Adrenal gland (tissue), 5 donors: ENCODE measurements at regions not wholly inside any gene's neighbourhood (a gene's known extent, or its start where the extent isn't known, plus 50 kb on each side); places are given as distances from the start of the nearest gene placed in this dataset.

Experiments used
- CTCF ChIP-seq, 6 experiments: fragments of 450-650 bp in 4 of 6; fragments of 200-600 bp in 2 of 6; sonication (generic) in 1 of 6; IDR thresholded peaks; 1 replicate in 5 of 6; 2 replicates in 1 of 6; pipeline versions ENCODE4 v1.5.1 to v1.8.0; 2016 to 2021; ENCODE audit warnings: antibody characterized with exemption in 6 of 6, mild to moderate bottlenecking in 2 of 6, moderate library complexity in 1 of 6
- POLR2A ChIP-seq, 2 donors: fragments of 450-650 bp; IDR thresholded peaks; one replicate each; pipeline ENCODE4 v1.6.1; 2017; ENCODE audit warnings: antibody characterized with exemption in 2 of 2, mild to moderate bottlenecking in 2 of 2, moderate library complexity in 1 of 2
- donor health status: DM: no; HTN: no; CAD: no.

- TF ChIP-seq CTCF (IDR thresholded peaks at IDR 0.05), result no peak
- TF ChIP-seq POLR2A (IDR thresholded peaks at IDR 0.05), result no peak
Measured at GRCh38 chr14:44070046-44070445, 437.0 kb downstream of the FSCB start.
